ENCODE measurements at regions not wholly inside any gene's neighbourhood (a gene's known extent, or its start where the extent isn't known, plus 50 kb on each side); places are given as distances from the start of the nearest gene placed in this dataset.

- H3K4me3 ChIP-seq, result no peak overlapping the region
- no peak for DNase-seq (ENCODE audit: low spot score in 2 of 2)
- no peaks in the 10 kb centered on the region for H3K4me1 ChIP-seq
- H3K36me3 ChIP-seq (replicated peaks), result no peaks in the 10 kb centered on the region
- H3K9me3 ChIP-seq, result no peaks in the 10 kb centered on the region
- no peaks in the 10 kb centered on the region for H3K27me3 ChIP-seq (ENCODE audit: low read depth)
- in situ Hi-C loops (cut with MboI; ENCODE audit: low sequenced_read_pairs), result no loop called here
Measured at GRCh38 chr14:101411779-101412178, 149.5 kb upstream of the DIO3 start.

GRCh38 chr14:101412739-101413138 lies 148.6 kb upstream of the DIO3 start:
- DNase-seq (ENCODE audit: low spot score in 2 of 2), result no peak
- in situ Hi-C loops (cut with MboI; ENCODE audit: low sequenced_read_pairs), result no loop called here
- H3K9me3 ChIP-seq, result no peaks in the 10 kb centered on the region
- H3K27me3 ChIP-seq (ENCODE audit: low read depth), result no peaks in the 10 kb centered on the region
- H3K4me3 ChIP-seq, result no peak overlapping the region
- no peaks in the 10 kb centered on the region for H3K36me3 ChIP-seq (replicated peaks)
- no peaks in the 10 kb centered on the region for H3K4me1 ChIP-seq

GRCh38 chr14:101417434-101417833 lies 143.9 kb upstream of the DIO3 start:
- no peaks in the 10 kb centered on the region for H3K36me3 ChIP-seq (replicated peaks)
- H3K4me1 ChIP-seq, result no peaks in the 10 kb centered on the region
- no peak for DNase-seq (ENCODE audit: low spot score in 2 of 2)
- in situ Hi-C loops (cut with MboI; ENCODE audit: low sequenced_read_pairs), result no loop called here
- no peak overlapping the region for H3K4me3 ChIP-seq
- H3K9me3 ChIP-seq, result no peaks in the 10 kb centered on the region
- H3K27me3 ChIP-seq (ENCODE audit: low read depth), result no peaks in the 10 kb centered on the region

- in situ Hi-C loops (cut with MboI; ENCODE audit: low sequenced_read_pairs), result no loop called here
- no peak overlapping the region for H3K4me3 ChIP-seq
- no peaks in the 10 kb centered on the region for H3K36me3 ChIP-seq (replicated peaks)
- DNase-seq (ENCODE audit: low spot score in 2 of 2), result no peak
- H3K9me3 ChIP-seq, result no peaks in the 10 kb centered on the region
- H3K4me1 ChIP-seq, result no peaks in the 10 kb centered on the region
- H3K27me3 ChIP-seq (ENCODE audit: low read depth), result no peaks in the 10 kb centered on the region
Measured at GRCh38 chr14:101418601-101419000, 142.7 kb upstream of the DIO3 start.

GRCh38 chr14:101426466-101426865 lies 134.8 kb upstream of the DIO3 start:
- H3K4me1 ChIP-seq, result no peaks in the 10 kb centered on the region
- no peaks in the 10 kb centered on the region for H3K9me3 ChIP-seq
- no peak overlapping the region for H3K4me3 ChIP-seq
- DNase-seq (ENCODE audit: low spot score in 2 of 2), result no peak
- H3K36me3 ChIP-seq (replicated peaks), result no peaks in the 10 kb centered on the region
- H3K27me3 ChIP-seq (ENCODE audit: low read depth), result no peaks in the 10 kb centered on the region
- in situ Hi-C loops (cut with MboI; ENCODE audit: low sequenced_read_pairs), result no loop called here

GRCh38 chr14:101428409-101428808 lies 132.9 kb upstream of the DIO3 start:
- Histone ChIP-seq H3K36me3 (replicated peaks) (no peaks in the 10 kb centered on the region), H3K27me3 (ENCODE audit: low read depth) (no peaks in the 10 kb centered on the region)

GRCh38 chr14:101435546-101435945 lies 125.7 kb upstream of the DIO3 start:
- in situ Hi-C loops (cut with MboI; ENCODE audit: low sequenced_read_pairs), result no loop called here
- Histone ChIP-seq H3K4me1 (no peaks in the 10 kb centered on the region), H3K9me3 (no peaks in the 10 kb centered on the region), H3K4me3 (no peak overlapping the region), H3K36me3 (replicated peaks) (no peaks in the 10 kb centered on the region), H3K27me3 (ENCODE audit: low read depth) (no peaks in the 10 kb centered on the region)
- DNase-seq (ENCODE audit: low spot score in 2 of 2), result no peak

More at GRCh38 chr14:101428409-101428808, 132.9 kb upstream of the DIO3 start:
- Histone ChIP-seq H3K4me1 (no peaks in the 10 kb centered on the region), H3K9me3 (no peaks in the 10 kb centered on the region), H3K4me3 (no peak overlapping the region)
- no peak for DNase-seq (ENCODE audit: low spot score in 2 of 2)
- in situ Hi-C loops (cut with MboI; ENCODE audit: low sequenced_read_pairs), result no loop called here

- in situ Hi-C loops (cut with MboI; ENCODE audit: low sequenced_read_pairs), result no loop called here
- Histone ChIP-seq H3K36me3 (replicated peaks) (no peaks in the 10 kb centered on the region), H3K27me3 (ENCODE audit: low read depth) (no peaks in the 10 kb centered on the region), H3K4me3 (no peak overlapping the region), H3K4me1 (no peaks in the 10 kb centered on the region), H3K9me3 (no peaks in the 10 kb centered on the region)
- no peak for DNase-seq (ENCODE audit: low spot score in 2 of 2)
Measured at GRCh38 chr14:101439023-101439422, 122.3 kb upstream of the DIO3 start.

GRCh38 chr14:101440496-101440895 lies 120.8 kb upstream of the DIO3 start:
- no peak for DNase-seq (ENCODE audit: low spot score in 2 of 2)
- in situ Hi-C loops (cut with MboI; ENCODE audit: low sequenced_read_pairs), result no loop called here
- Histone ChIP-seq H3K36me3 (replicated peaks) (no peaks in the 10 kb centered on the region), H3K4me3 (no peak overlapping the region), H3K27me3 (ENCODE audit: low read depth) (no peaks in the 10 kb centered on the region), H3K9me3 (no peaks in the 10 kb centered on the region), H3K4me1 (no peaks in the 10 kb centered on the region)

GRCh38 chr14:101441710-101442109 lies 119.6 kb upstream of the DIO3 start:
- in situ Hi-C loops (cut with MboI; ENCODE audit: low sequenced_read_pairs), result no loop called here
- no peak overlapping the region for H3K4me3 ChIP-seq
- no peaks in the 10 kb centered on the region for H3K9me3 ChIP-seq
- no peak for DNase-seq (ENCODE audit: low spot score in 2 of 2)
- H3K36me3 ChIP-seq (replicated peaks), result no peaks in the 10 kb centered on the region
- no peaks in the 10 kb centered on the region for H3K27me3 ChIP-seq (ENCODE audit: low read depth)
- H3K4me1 ChIP-seq, result no peaks in the 10 kb centered on the region

- Histone ChIP-seq H3K27me3 (ENCODE audit: low read depth) (no peaks in the 10 kb centered on the region), H3K9me3 (no peaks in the 10 kb centered on the region), H3K36me3 (replicated peaks) (no peaks in the 10 kb centered on the region), H3K4me1 (no peaks in the 10 kb centered on the region), H3K4me3 (no peak overlapping the region)
- DNase-seq (ENCODE audit: low spot score in 2 of 2), result no peak
- in situ Hi-C loops (cut with MboI; ENCODE audit: low sequenced_read_pairs), result no loop called here
Measured at GRCh38 chr14:101442451-101442850, 118.8 kb upstream of the DIO3 start.

GRCh38 chr14:101444116-101444515 lies 117.2 kb upstream of the DIO3 start:
- in situ Hi-C loops (cut with MboI; ENCODE audit: low sequenced_read_pairs), result no loop called here
- Histone ChIP-seq H3K4me3 (no peak overlapping the region), H3K27me3 (ENCODE audit: low read depth) (no peaks in the 10 kb centered on the region), H3K9me3 (no peaks in the 10 kb centered on the region), H3K4me1 (no peaks in the 10 kb centered on the region), H3K36me3 (replicated peaks) (no peaks in the 10 kb centered on the region)
- DNase-seq (ENCODE audit: low spot score in 2 of 2), result no peak

GRCh38 chr14:101445278-101445677 lies 116.0 kb upstream of the DIO3 start:
- H3K27me3 ChIP-seq (ENCODE audit: low read depth), result no peaks in the 10 kb centered on the region
- in situ Hi-C loops (cut with MboI; ENCODE audit: low sequenced_read_pairs), result no loop called here
- no peaks in the 10 kb centered on the region for H3K4me1 ChIP-seq
- no peak overlapping the region for H3K4me3 ChIP-seq
- H3K9me3 ChIP-seq, result no peaks in the 10 kb centered on the region
- no peaks in the 10 kb centered on the region for H3K36me3 ChIP-seq (replicated peaks)
- DNase-seq (ENCODE audit: low spot score in 2 of 2), result no peak

- Histone ChIP-seq H3K4me1 (no peaks in the 10 kb centered on the region), H3K9me3 (no peaks in the 10 kb centered on the region), H3K36me3 (replicated peaks) (no peaks in the 10 kb centered on the region), H3K27me3 (ENCODE audit: low read depth) (no peaks in the 10 kb centered on the region), H3K4me3 (no peak overlapping the region)
- DNase-seq (ENCODE audit: low spot score in 2 of 2), result no peak
- in situ Hi-C loops (cut with MboI; ENCODE audit: low sequenced_read_pairs), result no loop called here
Measured at GRCh38 chr14:101446387-101446969, 114.8 kb upstream of the DIO3 start.

GRCh38 chr14:101449114-101449513 lies 112.2 kb upstream of the DIO3 start:
- DNase-seq (ENCODE audit: low spot score in 2 of 2), result no peak
- in situ Hi-C loops (cut with MboI; ENCODE audit: low sequenced_read_pairs), result no loop called here
- Histone ChIP-seq H3K36me3 (replicated peaks) (no peaks in the 10 kb centered on the region), H3K4me3 (no peak overlapping the region), H3K9me3 (no peaks in the 10 kb centered on the region), H3K27me3 (ENCODE audit: low read depth) (0 out of 2 replicates have a peak, but pooled peaks cover 2% of the 10 kb centered on the region), H3K4me1 (no peaks in the 10 kb centered on the region)
